ENCODE measurements at regions not wholly inside any gene's neighbourhood (a gene's known extent, or its start where the extent isn't known, plus 50 kb on each side); places are given as distances from the start of the nearest gene placed in this dataset.
A peak's percentile ranks its signal among the peaks of the same experiment; 100 is the strongest.

DNA sequence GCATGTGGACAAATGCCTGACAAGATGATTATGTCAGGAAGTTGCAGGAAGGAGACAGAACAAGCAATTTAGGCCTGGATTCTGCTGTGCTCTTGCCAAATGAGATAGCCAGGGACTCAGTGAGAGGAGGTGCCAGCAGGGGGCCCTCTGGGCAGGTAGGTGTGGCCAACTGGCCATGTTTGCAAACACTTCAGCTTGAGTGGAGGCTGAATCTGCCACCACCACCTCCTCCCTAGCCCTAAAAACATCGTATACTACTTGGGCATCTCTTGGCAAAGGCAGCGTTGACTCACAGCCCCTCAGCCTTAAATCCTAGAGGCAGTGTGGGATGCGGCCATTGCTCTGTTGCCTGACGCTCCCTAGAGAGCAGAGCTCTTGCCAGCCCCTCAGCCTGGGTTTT is 95.1 kb upstream of the PLET1 start:
- no peak for DNase-seq (ENCODE audit: low read depth in 2 of 2)

DNA sequence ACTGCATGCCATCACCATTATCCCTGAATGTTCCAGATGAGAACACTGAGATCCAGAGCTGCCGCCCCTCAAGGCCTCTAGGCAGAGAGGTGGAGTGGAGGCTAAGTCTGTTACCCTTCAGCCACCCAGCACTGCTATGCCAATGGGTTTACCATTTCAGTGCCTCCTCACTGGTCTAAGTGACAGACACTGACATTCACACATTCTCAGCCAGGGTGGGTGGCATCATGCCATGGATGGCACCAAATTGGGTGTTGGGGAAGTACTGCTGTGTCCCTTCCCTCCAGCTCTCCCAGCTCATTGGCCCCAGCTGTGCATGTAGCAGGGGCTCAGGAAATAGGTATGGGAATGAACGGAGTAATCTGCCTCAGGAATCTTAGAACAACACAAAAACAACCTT is 96.8 kb upstream of the PLET1 start:
- DNase-seq (ENCODE audit: low read depth in 2 of 2) = no peak

DNA sequence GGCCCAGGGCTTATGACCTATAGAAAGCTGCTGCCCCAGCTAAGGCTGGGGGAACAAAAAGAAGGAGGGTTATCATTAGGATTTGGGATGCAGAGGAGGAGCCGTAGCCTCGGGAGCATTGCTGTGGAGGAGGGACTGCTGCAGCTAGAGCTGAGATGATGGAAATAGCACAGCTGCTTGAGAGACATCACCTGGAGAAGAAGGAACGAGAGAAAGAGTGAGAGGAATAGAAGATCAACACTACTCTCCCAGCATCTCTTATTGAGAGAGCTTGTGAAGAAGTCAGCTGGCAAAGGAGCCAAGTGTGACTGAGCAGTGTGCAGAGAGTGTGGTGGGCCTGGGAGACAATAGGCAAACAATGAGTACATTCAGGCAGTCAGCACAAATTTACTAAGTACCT is 100.7 kb upstream of the PLET1 start:
- DNase-seq (ENCODE audit: low read depth in 2 of 2) = no peak

DNA sequence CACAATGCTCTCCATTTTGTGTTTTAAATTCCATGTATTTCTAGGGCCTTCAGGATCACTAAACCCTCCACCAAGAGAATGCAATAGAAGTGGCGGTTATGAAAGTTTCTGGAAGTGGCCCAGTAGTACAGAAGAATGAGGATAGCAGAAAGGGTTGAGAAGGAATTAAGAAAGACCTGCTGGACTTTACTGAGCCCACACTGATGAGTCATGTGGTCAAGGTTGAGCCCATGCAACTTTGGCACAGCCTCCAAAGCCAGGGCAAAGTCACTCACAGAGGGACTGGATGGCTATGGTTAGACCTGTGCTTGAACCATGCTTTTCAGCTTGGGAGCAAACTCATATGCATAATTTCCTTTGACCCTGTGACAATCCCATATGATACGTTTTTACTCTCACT is 102.9 kb upstream of the PLET1 start:
- no peak for DNase-seq (ENCODE audit: low read depth in 2 of 2)

DNA sequence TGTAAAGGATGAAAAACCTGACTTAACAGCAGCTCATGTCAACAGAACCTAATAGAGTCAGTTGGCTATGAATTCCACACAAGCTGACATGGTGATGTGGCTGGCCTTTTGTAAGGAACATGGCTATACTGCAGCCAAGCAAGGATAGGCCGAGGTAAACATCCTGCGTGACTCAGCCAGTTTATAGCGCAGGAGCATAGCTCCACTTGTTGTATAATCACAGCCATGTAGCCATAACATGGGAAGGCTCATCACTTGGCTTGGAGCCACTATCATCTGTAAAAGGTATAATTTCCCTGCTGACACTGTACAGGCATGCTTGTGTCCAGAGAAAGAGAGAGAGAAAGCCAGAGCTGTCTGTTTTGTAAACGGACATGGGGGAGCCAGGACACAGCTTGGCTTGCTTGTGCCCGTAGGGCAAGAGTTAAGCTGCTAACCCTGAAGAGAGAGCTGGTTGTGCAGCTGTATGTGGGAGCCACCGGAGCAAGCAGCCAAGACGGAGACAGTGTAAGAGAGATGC is 104.4 kb upstream of the PLET1 start:
- peak; percentile 18 to 25 for DNase-seq (ENCODE audit: low read depth in 2 of 2)

DNA sequence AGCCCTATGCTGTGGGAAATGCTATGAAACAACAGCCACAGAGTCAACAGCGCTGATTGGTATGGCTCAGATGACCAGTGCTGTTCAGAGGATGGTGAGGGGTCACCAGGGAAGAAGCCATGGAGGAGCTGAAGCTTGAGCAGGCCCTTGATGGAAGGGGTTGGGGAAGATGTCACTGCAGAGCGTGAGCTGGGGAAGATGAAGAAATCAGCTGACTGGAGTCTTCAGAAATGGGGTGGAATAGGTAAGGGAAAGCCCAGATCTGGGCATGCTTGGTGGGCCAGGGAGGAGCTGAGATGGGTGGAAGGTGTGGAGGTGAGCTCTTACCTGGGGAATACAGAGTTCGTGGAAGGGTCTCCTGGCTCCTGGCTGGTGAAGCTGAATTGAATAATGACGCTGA is 105.4 kb upstream of the PLET1 start:
- no peak for DNase-seq (ENCODE audit: low read depth in 2 of 2)

DNA sequence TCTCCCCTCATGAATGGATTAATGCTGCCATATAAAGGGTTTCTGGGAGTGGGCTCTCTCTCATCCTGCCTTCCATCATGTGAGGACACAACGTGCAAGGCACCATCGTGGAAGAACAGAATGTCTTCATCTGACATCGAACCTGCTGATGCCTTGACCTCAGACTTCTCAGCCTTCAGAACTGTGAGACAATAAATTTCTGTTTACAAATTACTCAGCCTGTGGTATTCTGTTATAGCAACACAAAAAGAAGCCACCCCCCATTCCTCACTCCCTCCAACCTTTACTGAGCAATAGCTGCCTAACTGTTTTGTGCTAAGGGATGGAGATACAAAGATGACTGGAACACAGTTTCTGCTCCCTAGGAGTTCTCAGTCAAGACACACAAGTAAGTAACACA is 106.1 kb upstream of the PLET1 start:
- DNase-seq (ENCODE audit: low read depth in 2 of 2) = no peak

DNA sequence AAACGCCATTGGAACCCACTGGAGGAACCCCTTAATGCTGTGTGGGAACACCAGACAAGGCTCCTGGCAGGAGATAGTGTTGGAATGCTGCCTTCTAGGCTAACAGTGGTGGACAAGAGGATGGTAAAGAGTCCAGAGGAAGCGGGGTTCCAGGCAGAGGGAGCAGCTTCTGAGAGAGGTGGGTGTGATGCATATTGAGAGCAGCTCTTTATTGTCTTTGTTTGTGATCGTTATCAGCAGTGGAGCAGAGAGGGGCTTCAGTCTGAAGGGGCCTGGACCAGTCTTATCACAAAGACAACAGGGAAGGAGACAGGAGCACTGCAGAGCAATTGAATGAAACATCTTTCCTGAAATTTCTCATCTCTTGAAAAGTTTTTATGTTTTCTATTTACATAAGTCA is 106.8 kb upstream of the PLET1 start:
- DNase-seq (ENCODE audit: low read depth in 2 of 2) = no peak

DNA sequence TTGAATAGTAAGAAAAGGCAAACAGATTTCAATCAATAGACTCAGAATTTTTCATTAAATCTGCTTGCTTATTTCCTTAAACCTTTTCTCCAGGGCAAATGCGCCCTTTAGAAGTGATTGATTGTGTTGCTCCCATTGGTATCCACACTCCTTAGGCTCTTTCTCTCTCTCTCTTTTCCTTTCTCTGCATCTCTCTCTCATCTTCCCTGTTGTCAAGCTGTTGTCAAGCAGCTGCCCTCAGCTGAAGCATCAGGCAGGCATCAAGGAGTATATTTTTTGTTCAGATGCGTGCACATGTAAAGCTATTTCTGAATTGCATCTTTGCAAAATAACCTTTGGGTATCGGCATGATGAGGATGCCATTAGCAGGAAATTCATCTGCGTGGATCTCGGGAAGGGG is 107.2 kb upstream of the PLET1 start:
- no peak for DNase-seq (ENCODE audit: low read depth in 2 of 2)

DNA sequence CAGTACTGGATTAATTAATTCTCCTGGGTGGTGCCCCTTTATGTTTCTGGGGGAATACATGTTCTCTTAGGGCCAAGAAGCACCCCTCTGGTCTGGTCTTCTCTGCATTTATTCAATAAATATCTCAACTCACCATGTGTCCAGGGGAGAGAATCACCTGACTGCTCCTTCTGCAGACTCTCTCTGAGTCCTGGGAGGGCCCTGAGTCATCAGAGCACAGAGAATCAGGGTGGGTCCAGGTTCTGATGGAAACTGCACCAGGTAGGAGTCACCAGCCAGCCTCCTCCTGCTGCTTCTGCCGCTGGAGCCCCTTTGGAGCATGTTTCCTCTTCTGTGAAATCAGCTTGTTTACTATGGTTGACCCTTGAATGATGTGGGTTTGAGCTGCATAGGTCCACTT is 107.7 kb upstream of the PLET1 start:
- no peak for DNase-seq (ENCODE audit: low read depth in 2 of 2)

DNA sequence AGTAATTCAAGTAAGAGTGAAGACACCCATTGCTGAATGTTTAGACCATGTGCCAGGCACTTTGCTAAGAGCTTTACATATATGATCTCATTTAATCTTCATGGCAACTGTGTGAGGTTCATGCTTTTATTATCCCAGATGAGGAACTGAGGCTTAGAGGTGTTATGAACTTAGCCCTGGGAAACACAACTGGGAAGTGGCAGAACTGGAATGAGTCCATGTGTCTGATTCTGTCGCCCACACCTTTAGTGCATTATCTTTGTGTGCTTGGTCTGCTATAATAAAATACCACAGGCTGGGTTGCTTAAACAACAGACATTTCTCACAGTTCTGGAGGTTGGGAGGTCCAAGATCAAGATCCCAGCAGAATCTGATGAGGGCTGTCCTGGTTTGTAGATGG is 108.7 kb upstream of the PLET1 start:
- DNase-seq (ENCODE audit: low read depth in 2 of 2) = no peak

DNA sequence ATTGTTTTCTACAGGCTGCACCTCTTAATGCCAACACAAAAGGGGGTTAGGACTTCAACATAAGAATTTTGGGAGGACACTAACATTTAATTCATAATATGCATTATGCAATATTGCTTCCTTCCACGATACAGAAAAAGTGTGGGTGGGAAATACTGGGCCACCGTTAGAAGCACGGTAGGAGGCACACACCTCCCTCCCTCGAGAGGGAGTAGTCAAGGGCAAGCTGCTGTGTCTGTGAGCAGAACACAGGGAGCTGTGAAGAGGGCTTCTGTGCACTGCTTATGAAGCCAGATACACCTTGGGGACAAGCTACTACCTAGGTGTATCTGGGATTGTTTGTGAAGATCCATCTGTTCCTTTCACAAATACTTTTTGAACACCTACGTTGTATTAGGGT is 109.3 kb upstream of the PLET1 start:
- no peak for DNase-seq (ENCODE audit: low read depth in 2 of 2)

DNA sequence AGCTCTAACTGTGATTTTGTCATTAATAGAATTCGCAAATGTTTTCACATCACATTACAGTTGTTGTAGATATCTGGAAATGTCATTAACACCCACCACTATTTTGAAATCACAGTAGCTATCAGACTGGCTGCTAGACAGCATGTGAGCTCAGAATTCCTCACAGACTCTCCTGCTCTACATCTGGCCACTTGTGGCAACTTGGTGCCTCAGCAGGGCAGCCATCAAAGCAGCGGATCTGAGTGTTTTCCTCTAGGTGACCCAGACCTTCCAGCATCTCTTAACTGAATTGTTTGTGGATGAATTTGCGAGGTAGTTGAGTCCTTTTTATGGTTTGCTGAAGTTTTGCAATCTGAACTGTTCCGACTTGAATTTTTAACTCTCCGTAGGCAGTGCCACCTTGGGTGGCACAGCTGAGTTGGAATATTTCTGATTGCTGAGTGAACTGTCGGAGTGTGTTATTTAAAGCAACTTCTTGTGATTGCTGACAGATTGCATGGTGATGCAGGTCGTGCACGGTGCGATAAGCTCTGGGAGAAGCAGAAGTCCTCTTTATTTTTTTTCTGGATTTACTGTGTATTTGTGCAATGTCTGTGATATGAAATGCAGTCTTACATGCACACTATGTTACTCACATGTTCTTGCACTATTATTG is 114.0 kb upstream of the PLET1 start:
- DNase-seq (ENCODE audit: low read depth in 2 of 2) = no peak

DNA sequence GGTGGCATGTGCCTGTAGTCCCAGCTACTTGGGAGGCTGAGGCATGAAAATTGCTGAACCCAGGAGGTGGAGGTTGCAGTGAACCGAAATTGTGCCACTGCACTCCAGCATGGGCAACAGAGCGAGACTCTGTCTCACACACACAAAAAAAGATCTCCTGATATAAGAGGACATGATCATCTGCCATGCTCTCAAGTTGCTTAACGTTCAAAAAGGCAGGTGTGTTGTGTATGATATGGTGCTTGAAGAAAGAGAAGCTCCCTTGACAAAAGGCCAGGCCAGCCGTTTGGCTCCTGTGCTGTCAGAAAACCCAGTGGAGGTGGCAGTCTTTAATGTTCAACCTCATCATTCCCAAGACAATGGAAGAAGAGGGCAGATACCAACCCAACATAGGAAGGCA is 117.3 kb upstream of the PLET1 start:
- DNase-seq (ENCODE audit: low read depth in 2 of 2) = no peak

DNA sequence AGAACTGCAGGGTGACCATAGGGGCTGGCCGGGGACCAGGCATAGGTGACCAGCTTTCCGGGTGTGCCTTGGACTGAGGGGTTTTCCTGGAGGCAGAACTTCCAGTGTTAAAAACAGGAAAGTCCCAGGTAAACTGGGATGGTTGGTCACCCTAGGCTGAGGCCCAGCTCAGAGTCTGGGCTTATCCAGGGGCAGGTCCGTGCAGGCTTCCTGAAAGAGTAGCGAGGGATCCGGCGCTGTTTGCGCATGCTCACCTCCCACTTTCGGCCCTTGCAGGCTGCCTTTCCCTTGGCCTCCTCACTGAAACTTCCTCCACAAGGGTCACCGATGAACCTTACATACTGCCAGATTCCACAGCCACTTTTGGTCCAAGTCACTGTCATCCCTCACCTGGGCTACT is 119.8 kb upstream of the PLET1 start:
- no peak for DNase-seq (ENCODE audit: low read depth in 2 of 2)

DNA sequence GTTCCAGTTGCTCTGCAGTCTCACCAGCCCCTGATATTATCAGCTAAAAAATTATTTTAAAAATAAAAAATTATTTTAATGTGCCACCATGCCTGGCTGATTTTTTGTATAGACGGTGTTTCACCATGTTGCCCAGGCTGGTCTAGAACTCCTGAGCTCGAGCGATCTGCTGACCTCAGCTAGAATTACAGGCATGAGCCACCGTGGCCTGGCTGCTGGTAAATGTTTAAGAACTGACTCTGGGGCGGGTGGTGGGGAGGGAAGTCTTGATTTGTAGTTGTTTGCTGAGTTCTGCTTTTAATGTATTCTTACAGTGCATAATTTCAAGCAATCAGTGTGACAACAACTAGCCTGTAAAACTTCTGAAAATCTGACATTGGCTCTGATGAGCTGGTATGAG is 120.9 kb upstream of the PLET1 start:
- DNase-seq (ENCODE audit: low read depth in 2 of 2) = no peak

DNA sequence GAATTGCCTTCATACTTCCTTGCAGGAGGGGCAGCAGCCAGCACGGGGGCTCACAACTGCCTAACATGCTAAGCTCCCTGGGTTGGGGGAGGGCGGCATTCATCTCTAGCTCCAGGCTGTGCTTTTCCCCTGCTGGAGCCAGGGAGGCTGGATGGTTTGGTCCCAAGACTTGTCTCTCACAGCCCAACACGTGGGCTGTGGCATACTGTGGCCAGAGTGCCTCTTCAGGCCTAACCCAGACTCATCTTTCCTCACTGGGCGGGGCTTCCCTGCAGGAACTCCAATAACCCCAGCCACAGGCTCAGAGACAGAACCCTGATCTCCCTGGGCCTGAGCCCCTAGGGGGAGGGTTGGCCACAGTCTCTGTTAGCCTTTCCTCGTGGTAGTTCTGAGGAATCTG is 121.9 kb upstream of the PLET1 start:
- no peak for DNase-seq (ENCODE audit: low read depth in 2 of 2)

DNA sequence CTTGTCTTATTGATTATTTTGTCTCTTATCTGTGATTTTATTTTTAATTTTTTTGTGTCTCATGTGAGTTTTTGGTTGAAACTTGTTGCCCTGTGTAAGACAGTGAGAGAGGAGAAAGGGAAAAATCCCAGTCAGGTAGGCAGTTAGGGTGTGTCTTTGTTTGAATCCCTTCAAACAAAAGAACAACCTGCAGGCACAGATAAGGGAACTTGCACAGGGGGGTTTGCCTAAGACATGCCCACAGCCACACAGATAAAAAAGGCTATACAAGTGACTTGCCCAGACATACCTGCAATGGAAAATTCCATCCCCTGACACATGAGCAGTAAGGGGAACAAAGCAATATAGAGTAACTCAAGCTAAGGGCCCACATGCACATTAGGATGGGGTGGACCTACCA is 127.8 kb upstream of the PLET1 start:
- no peak for DNase-seq (ENCODE audit: low read depth in 2 of 2)

DNA sequence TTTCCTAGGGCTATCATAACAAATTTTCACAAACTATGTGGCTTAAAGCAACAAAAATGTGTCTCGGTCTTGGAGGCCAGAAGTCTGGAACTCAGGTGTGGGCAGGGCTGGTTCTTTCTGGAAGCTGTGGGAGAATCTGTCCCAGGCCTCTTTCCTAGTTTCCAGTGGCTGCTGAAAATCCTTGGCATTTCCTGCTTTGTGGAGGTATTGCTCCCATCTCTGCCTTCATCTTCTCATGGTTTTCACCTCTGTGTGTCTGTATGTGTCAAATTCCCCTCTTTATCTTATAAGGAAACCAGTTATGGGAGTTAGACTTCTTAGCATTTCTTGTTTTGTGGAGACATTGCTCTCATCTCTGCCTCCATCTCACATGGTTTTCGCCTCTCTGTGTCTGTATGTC is 130.4 kb upstream of the PLET1 start:
- DNase-seq (ENCODE audit: low read depth in 2 of 2) = no peak

DNA sequence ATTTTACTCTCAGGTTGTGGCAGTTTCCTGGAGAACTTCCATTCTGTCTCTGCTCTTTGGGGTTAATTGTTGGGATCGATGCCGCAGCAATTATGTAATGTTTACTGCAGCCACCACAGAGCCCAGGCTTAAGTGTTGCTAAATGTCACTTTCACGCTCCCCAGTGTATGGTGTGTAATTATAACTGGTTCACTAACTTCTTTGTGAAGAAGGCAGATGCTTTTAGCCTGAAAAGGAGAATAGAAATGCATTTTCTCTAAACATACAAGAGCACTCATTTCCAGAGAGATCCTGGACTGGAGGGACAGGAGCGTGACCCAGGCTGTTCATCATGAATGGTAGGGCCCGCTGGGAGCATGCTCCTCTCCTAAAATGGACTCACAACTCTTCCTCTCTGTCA is 132.2 kb upstream of the PLET1 start:
- DNase-seq (ENCODE audit: low read depth in 2 of 2) = no peak

DNA sequence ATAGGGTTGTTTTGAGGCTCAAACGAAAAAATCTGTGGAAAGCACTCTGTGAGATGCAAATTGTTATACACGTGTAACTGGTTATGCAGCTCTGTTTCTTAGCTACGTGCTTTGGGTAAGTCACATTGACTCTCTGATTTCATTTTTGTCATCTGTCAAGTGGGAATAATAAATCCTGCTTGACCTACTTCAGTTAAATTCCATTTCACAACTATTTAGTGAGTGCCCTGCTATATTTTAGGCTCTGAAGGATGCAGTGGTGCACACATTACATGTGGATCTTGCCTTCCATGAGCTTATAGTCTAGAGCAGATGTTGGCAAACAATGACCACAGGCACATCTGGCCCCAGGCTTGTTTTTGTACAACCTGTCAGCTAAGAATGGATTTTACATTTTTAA is 133.6 kb upstream of the PLET1 start:
- no peak for DNase-seq (ENCODE audit: low read depth in 2 of 2)

DNA sequence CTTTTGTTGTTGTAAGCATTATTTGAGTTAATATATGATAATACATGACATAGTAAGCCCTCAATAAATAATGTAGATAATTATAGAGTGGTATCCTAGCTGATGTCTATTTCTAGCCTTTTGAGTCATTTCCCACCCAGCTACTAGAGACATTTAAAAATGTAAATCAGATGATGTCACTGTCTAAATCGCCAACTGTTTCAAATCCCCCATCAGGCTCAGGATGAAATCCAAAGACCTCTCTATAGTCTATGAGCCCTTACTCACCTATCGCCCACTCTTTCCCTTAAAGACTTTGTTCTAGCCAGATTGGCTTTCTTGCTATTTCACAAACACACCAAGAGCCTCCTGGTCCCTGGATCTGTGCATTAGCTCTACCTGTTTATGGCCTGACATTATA is 135.4 kb upstream of the PLET1 start:
- no peak for DNase-seq (ENCODE audit: low read depth in 2 of 2)

DNA sequence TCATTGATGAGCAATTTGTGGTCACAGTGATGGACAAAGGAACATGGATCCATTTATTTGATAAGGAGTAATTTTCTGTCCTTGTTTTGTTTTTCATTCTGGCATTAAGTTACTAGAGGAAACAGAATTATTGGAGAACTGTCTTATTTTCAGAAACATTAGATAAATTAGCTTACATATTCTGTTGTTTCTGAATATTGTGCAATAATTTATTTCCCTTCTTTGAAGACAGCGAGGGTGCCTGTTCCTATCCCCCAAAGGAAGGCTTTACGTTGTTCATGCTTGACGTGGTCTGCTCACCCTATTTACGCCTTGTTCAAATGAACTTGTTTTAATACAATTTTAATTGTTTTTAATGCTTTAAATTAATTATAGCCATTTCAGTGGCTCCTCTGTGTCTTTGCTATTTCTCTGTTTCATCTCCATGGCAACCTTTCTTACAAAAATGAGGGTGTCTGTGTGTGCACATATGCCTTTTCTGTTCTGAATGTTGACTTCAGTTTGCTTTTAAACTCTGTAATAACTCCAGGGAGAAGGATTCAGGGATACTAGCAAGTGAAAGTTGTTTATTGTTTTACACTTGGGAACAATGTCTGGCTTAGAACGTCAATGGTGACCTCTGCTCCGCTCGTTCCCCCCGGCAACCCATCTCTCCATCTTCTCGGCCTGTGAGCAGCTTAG is 138.3 kb upstream of the PLET1 start:
- no peak for DNase-seq (ENCODE audit: low read depth in 2 of 2)

DNA sequence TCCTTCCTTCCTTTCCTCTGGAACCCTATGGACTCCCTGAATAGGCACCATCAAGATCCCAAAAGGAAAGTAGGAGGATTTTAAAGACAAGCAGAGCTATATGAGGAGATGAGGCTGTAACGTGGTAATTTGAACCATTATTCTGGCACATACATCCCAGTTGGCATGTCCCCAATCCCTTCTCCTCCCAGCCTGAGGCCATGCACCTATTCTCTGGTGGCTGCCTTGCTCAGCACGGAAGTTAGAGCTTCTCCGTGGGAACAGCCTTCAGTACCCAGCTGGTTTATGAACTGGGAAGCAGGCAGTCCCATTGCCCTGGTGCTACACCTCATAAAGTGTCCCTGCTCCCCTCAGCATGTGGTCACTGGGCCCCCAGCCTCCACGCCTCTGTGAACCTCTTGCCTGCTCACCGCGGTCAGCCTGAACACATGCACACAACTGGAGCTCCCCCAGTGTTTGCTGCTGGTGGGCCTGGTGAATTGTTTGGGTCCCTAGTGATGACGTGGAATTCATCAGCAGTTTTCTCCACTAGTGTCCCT is 139.9 kb upstream of the PLET1 start:
- DNase-seq (ENCODE audit: low read depth in 2 of 2) = no peak
